Sciatic nerve (tissue), 2 donors: ENCODE measurements at regions not wholly inside any gene's neighbourhood (a gene's known extent, or its start where the extent isn't known, plus 50 kb on each side); places are given as distances from the start of the nearest gene placed in this dataset.

Experiments
- ATAC-seq: fragments of 200-7000 bp; cut with Tn5 transposase; one replicate; pipeline ENCODE4 v1.9.1; 2020; ENCODE audit warnings: mild to moderate bottlenecking, moderate library complexity
- DNase-seq: peaks from one replicate; pipeline ENCODE4 v3.0.0-alpha.2; 2020; ENCODE audit warnings: low spot score
- intact Hi-C: fragments of 100-400 bp; cut with DNase I; formaldehyde crosslinking; loops from one replicate; pipeline ENCODE4 v1.14.2; 2022
- donor health status: DM: no; HTN: no; CAD: no.
- donor health status: DM: no; HTN: no; CAD: no.

GRCh38 chr4:84051639-84052038 lies 447.5 kb downstream of the NKX6-1 start:
- ATAC-seq, result no peak
- DNase-seq, result no peak
- intact Hi-C loops, result no loop called here

GRCh38 chr4:84051089-84051488 lies 448.0 kb downstream of the NKX6-1 start:
- ATAC-seq, result no peak
- intact Hi-C loops, result no loop called here
- no peak for DNase-seq

- ATAC-seq, result no peak
- intact Hi-C loops, result no loop called here
- no peak for DNase-seq
These were observed 449.1 kb downstream of the NKX6-1 start for GRCh38 chr4:84050015-84050414.

GRCh38 chr4:84046551-84046950 lies 452.5 kb downstream of the NKX6-1 start:
- DNase-seq (no peak), ATAC-seq (no peak)
- intact Hi-C loops, result no loop called here

GRCh38 chr4:84041426-84041825 lies 457.7 kb downstream of the NKX6-1 start:
- no peak for DNase-seq
- no peak for ATAC-seq
- intact Hi-C loops, result no loop called here

GRCh38 chr4:84035568-84035967 lies 463.5 kb downstream of the NKX6-1 start:
- no peak for ATAC-seq
- no peak for DNase-seq
- intact Hi-C loops, result no loop called here

- intact Hi-C loops, result no loop called here
- ATAC-seq, result no peak
- DNase-seq, result no peak
These were observed 466.7 kb downstream of the NKX6-1 start for GRCh38 chr4:84032372-84032771.

GRCh38 chr4:84031401-84031800 lies 467.7 kb downstream of the NKX6-1 start:
- intact Hi-C loops, result no loop called here
- DNase-seq, result no peak
- no peak for ATAC-seq

- intact Hi-C loops, result no loop called here
- no peak for DNase-seq
- ATAC-seq, result no peak
These were observed 470.8 kb downstream of the NKX6-1 start for GRCh38 chr4:84028340-84028739.

GRCh38 chr4:84024405-84024804 lies 474.7 kb downstream of the NKX6-1 start:
- ATAC-seq (no peak), DNase-seq (no peak)
- intact Hi-C loops, result no loop called here

- no peak for ATAC-seq
- DNase-seq, result no peak
- intact Hi-C loops, result no loop called here
These were observed 476.5 kb downstream of the NKX6-1 start for GRCh38 chr4:84022564-84022963.

- DNase-seq, result no peak
These were observed 479.5 kb downstream of the NKX6-1 start for GRCh38 chr4:84019626-84020025.

GRCh38 chr4:84003046-84003445 lies 467.1 kb downstream of the GPAT3 start:
- DNase-seq, result no peak
- intact Hi-C loops, result no loop called here
- no peak for ATAC-seq

More at GRCh38 chr4:84019626-84020025, 479.5 kb downstream of the NKX6-1 start:
- no peak for ATAC-seq
- intact Hi-C loops, result no loop called here

- DNase-seq, result no peak
- ATAC-seq, result no peak
- intact Hi-C loops, result no loop called here
These were observed 466.1 kb downstream of the GPAT3 start for GRCh38 chr4:84001876-84002569.

- no peak for DNase-seq
- intact Hi-C loops, result no loop called here
- no peak for ATAC-seq
These were observed 460.3 kb downstream of the GPAT3 start for GRCh38 chr4:83996254-83996653.

- intact Hi-C loops, result no loop called here
- DNase-seq (no peak), ATAC-seq (no peak)
These were observed 457.9 kb downstream of the GPAT3 start for GRCh38 chr4:83993774-83994173.

- DNase-seq, result no peak
- no peak for ATAC-seq
- intact Hi-C loops, result no loop called here
These were observed 453.9 kb downstream of the GPAT3 start for GRCh38 chr4:83989835-83990234.

GRCh38 chr4:83981156-83981555 lies 445.2 kb downstream of the GPAT3 start:
- intact Hi-C loops, result no loop called here
- DNase-seq (no peak), ATAC-seq (no peak)

- intact Hi-C loops, result no loop called here
- ATAC-seq (no peak), DNase-seq (no peak)
These were observed 443.9 kb downstream of the GPAT3 start for GRCh38 chr4:83979773-83980172.

- ATAC-seq, result no peak
- intact Hi-C loops, result no loop called here
- DNase-seq, result no peak
These were observed 438.3 kb downstream of the GPAT3 start for GRCh38 chr4:83974111-83974780.

GRCh38 chr4:83964996-83965541 lies 429.2 kb downstream of the GPAT3 start:
- ATAC-seq (no peak), DNase-seq (no peak)
- intact Hi-C loops, result no loop called here
